ENCODE measurements at regions not wholly inside any gene's neighbourhood (a gene's known extent, or its start where the extent isn't known, plus 50 kb on each side); places are given as distances from the start of the nearest gene placed in this dataset.

DNA sequence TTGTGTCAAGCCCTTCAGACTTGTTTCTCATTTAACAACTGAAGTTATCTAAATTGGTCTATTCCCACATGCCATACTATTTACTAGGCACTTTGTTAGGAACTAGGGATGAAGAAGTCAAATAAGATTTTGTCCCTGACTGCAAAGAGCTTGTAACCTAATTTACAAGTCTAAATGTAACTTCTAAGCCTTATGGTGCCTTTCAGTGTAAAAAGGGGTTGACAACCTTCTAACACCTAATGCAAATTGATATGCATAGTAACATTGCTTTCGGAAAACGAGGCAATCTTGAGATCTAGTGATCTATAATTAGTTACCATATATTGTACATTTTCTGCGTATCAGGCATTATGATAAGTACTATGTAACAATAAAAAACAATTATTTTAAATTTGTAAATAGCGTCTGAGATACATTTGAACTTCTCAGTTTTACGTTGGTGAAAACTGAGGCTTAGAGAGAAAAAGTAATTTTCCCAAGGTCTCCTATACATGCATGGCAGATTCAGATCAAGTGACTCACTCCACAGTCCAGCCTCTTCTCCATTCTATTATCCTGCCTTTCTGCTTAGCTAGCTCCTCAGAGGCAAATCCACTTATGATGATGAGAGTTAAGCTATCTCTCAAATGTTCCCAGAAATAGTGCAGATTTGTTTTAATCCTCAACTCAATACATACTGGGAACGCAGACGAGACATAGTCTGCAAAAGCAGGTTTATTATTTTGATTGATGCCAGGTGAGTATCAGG, 764.9 kb upstream of the SLITRK5 start:
- TF ChIP-seq, protein P1, sequence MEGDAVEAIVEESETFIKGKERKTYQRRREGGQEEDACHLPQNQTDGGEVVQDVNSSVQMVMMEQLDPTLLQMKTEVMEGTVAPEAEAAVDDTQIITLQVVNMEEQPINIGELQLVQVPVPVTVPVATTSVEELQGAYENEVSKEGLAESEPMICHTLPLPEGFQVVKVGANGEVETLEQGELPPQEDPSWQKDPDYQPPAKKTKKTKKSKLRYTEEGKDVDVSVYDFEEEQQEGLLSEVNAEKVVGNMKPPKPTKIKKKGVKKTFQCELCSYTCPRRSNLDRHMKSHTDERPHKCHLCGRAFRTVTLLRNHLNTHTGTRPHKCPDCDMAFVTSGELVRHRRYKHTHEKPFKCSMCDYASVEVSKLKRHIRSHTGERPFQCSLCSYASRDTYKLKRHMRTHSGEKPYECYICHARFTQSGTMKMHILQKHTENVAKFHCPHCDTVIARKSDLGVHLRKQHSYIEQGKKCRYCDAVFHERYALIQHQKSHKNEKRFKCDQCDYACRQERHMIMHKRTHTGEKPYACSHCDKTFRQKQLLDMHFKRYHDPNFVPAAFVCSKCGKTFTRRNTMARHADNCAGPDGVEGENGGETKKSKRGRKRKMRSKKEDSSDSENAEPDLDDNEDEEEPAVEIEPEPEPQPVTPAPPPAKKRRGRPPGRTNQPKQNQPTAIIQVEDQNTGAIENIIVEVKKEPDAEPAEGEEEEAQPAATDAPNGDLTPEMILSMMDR (IDR thresholded peaks at IDR 0.05) = no peak
- TF ChIP-seq POLR2A (IDR thresholded peaks at IDR 0.05) = no peak
